ENCODE measurements at regions not wholly inside any gene's neighbourhood (a gene's known extent, or its start where the extent isn't known, plus 50 kb on each side); places are given as distances from the start of the nearest gene placed in this dataset.

DNA sequence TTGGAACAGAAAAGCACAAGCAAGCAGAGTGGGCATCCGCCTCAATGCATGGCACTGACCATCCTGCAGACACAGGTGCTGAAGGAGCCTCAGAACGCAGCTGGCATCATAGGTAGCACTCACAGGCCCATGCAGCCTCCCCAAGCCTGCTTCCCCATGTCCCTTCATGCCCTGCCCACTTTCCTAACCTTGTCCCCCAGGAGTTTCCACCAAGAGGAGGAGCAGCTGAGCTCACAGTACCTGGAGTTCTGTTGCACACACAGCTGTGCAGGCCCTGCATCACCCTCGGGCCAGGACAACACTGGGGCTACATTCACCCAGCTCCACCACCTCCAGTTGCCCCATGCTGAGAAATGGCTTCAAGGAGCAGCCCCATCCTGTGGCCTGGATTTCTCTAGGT lies 83.4 kb downstream of the SETD4 start:
- H3K9me3 ChIP-seq (ENCODE audit: low read length) = no peaks in the 10 kb centered on the region
- H2AFZ ChIP-seq (ENCODE audit: low read length) = no peak overlapping the region
- CTCF ChIA-PET (ENCODE audit: unreplicated experiment) = interaction anchor here (0.6 kb wide), 1 partner anchor 1254 kb away, joined by 6 read pairs; no protein-coding TSS in a partner anchor
- no peak overlapping the region for H3K4me3 ChIP-seq (ENCODE audit: low read depth, low read length, poor library complexity, severe bottlenecking)
- BruUV-seq (replicated peaks) = no TSS peak
- no peak overlapping the region for H3K4me2 ChIP-seq (ENCODE audit: low read length)
- intact Hi-C loops (cut with micrococcal nuclease; ENCODE audit: unreplicated experiment) = no loop called here
- no peaks in the 10 kb centered on the region for H3K79me2 ChIP-seq (ENCODE audit: insufficient read depth, low read depth, low read length)
- H4K20me1 ChIP-seq (ENCODE audit: insufficient read depth, low read length) = no peaks in the 10 kb centered on the region
- no peak for DNase-seq (ENCODE audit: low spot score)
- POLR2A ChIA-PET = no interaction called here
- H3K9me2 ChIP-seq (ENCODE audit: insufficient read depth, low read length) = no peaks in the 10 kb centered on the region
- H3K4me1 ChIP-seq (ENCODE audit: insufficient read depth, low read length, poor library complexity, severe bottlenecking) = no peaks in the 10 kb centered on the region
- no peak for TF ChIP-seq EZH2phosphoT487 (IDR thresholded peaks at IDR 0.05; ENCODE audit: borderline replicate concordance, low read depth, low read length)
- TF ChIP-seq, protein P1, sequence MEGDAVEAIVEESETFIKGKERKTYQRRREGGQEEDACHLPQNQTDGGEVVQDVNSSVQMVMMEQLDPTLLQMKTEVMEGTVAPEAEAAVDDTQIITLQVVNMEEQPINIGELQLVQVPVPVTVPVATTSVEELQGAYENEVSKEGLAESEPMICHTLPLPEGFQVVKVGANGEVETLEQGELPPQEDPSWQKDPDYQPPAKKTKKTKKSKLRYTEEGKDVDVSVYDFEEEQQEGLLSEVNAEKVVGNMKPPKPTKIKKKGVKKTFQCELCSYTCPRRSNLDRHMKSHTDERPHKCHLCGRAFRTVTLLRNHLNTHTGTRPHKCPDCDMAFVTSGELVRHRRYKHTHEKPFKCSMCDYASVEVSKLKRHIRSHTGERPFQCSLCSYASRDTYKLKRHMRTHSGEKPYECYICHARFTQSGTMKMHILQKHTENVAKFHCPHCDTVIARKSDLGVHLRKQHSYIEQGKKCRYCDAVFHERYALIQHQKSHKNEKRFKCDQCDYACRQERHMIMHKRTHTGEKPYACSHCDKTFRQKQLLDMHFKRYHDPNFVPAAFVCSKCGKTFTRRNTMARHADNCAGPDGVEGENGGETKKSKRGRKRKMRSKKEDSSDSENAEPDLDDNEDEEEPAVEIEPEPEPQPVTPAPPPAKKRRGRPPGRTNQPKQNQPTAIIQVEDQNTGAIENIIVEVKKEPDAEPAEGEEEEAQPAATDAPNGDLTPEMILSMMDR (conservative IDR thresholded peaks at IDR 0.05; ENCODE audit: low read length) = no peak
- no peak overlapping the region for H3K27ac ChIP-seq (ENCODE audit: low read depth, low read length, poor library complexity, severe bottlenecking)
- H3K36me3 ChIP-seq (ENCODE audit: insufficient read depth, low read length) = no peaks in the 10 kb centered on the region

DNA sequence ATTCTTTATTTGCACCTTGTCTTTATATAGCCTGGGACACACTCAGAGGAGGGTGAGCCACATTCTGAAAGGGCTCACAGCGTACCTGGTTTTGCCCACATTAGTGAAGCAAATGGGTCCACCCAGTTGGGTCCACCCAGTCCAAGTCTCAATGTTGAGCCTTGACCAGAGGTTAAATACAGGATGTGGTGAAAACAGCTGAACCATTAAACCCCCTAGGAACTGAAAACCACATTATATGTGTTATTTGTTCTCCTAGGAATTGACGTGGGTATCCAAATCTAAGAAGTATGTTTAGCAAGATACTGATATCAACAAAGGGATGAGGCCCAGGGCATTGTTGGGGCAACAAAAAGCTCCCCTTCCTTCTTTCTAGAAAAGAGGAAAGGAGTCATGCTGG lies 83.8 kb downstream of the SETD4 start:
- no peak overlapping the region for H2AFZ ChIP-seq (ENCODE audit: low read length)
- no TSS peak for BruUV-seq (replicated peaks)
- no peak for DNase-seq (ENCODE audit: low spot score)
- ChIA-PET CTCF (ENCODE audit: unreplicated experiment) (interaction anchor here (0.6 kb wide), 1 partner anchor 1253 kb away, joined by 6 read pairs; no protein-coding TSS in a partner anchor), POLR2A (no interaction called here)
- H3K4me2 ChIP-seq (ENCODE audit: low read length) = no peak overlapping the region
- H3K27ac ChIP-seq (ENCODE audit: low read depth, low read length, poor library complexity, severe bottlenecking) = no peak overlapping the region
- TF ChIP-seq, protein P1 (conservative IDR thresholded peaks at IDR 0.05; ENCODE audit: low read length) = no peak
- TF ChIP-seq EZH2phosphoT487 (IDR thresholded peaks at IDR 0.05; ENCODE audit: borderline replicate concordance, low read depth, low read length) = no peak
- no peaks in the 10 kb centered on the region for H3K9me2 ChIP-seq (ENCODE audit: insufficient read depth, low read length)
- no peaks in the 10 kb centered on the region for H3K36me3 ChIP-seq (ENCODE audit: insufficient read depth, low read length)
- no peaks in the 10 kb centered on the region for H3K79me2 ChIP-seq (ENCODE audit: insufficient read depth, low read depth, low read length)
- no peaks in the 10 kb centered on the region for H3K4me1 ChIP-seq (ENCODE audit: insufficient read depth, low read length, poor library complexity, severe bottlenecking)
- no peak overlapping the region for H3K4me3 ChIP-seq (ENCODE audit: low read depth, low read length, poor library complexity, severe bottlenecking)
- intact Hi-C loops (cut with micrococcal nuclease; ENCODE audit: unreplicated experiment) = no loop called here
- no peaks in the 10 kb centered on the region for H3K9me3 ChIP-seq (ENCODE audit: low read length)
- H4K20me1 ChIP-seq (ENCODE audit: insufficient read depth, low read length) = no peaks in the 10 kb centered on the region

DNA sequence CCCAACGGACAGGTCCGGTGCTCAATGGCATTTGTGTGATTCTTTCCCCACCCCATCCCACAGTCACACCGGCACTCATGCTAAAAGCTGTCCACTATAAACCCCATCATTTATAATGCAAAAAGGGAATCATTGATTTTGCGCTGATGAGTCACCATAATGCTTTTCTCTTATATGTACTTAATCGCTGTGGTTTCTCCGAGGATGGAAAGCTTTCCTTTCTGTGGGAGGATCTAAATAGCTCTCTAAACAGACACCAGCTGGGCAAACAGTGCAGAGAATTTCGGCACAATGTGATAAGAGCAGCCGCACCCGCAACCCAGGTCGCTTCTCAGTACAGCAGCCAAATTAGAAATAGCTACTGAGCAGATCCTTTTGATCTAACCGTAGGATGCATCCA lies 85.6 kb downstream of the SETD4 start:
- no peak overlapping the region for H3K4me2 ChIP-seq (ENCODE audit: low read length)
- no peaks in the 10 kb centered on the region for H3K79me2 ChIP-seq (ENCODE audit: insufficient read depth, low read depth, low read length)
- no peak overlapping the region for H2AFZ ChIP-seq (ENCODE audit: low read length)
- no peaks in the 10 kb centered on the region for H3K9me2 ChIP-seq (ENCODE audit: insufficient read depth, low read length)
- no TSS peak for BruUV-seq (replicated peaks)
- intact Hi-C loops (cut with micrococcal nuclease; ENCODE audit: unreplicated experiment) = no loop called here
- ChIA-PET CTCF (ENCODE audit: unreplicated experiment) (no interaction called here), POLR2A (no interaction called here)
- no peaks in the 10 kb centered on the region for H3K4me1 ChIP-seq (ENCODE audit: insufficient read depth, low read length, poor library complexity, severe bottlenecking)
- H3K9me3 ChIP-seq (ENCODE audit: low read length) = no peaks in the 10 kb centered on the region
- DNase-seq (ENCODE audit: low spot score) = no peak
- H3K27ac ChIP-seq (ENCODE audit: low read depth, low read length, poor library complexity, severe bottlenecking) = no peak overlapping the region
- no peak for TF ChIP-seq EZH2phosphoT487 (IDR thresholded peaks at IDR 0.05; ENCODE audit: borderline replicate concordance, low read depth, low read length)
- TF ChIP-seq, protein P1 (conservative IDR thresholded peaks at IDR 0.05; ENCODE audit: low read length) = no peak
- H3K36me3 ChIP-seq (ENCODE audit: insufficient read depth, low read length) = no peaks in the 10 kb centered on the region
- H3K4me3 ChIP-seq (ENCODE audit: low read depth, low read length, poor library complexity, severe bottlenecking) = no peak overlapping the region
- H4K20me1 ChIP-seq (ENCODE audit: insufficient read depth, low read length) = no peaks in the 10 kb centered on the region

Measured in OCI-LY7 (cell line).